AG10803 (cell line): ENCODE measurements at regions not wholly inside any gene's neighbourhood (a gene's known extent, or its start where the extent isn't known, plus 50 kb on each side); places are given as distances from the start of the nearest gene placed in this dataset.

Experiments
- DNase-seq: peaks from one replicate; pipeline ENCODE4 v3.0.0; 2010; ENCODE audit warnings: low read depth
- H3K4me3 ChIP-seq: 2 replicates; pipeline ENCODE4 v1.5.1; 2011; ENCODE audit warnings: mild to moderate bottlenecking, low read length, control low read depth
- TF ChIP-seq, protein P1 (sequence below): conservative IDR thresholded peaks from 2 replicates; pipeline ENCODE4 v1.5.1; 2011; ENCODE audit warnings: mild to moderate bottlenecking, low read length, control low read depth, inconsistent platforms

DNA sequence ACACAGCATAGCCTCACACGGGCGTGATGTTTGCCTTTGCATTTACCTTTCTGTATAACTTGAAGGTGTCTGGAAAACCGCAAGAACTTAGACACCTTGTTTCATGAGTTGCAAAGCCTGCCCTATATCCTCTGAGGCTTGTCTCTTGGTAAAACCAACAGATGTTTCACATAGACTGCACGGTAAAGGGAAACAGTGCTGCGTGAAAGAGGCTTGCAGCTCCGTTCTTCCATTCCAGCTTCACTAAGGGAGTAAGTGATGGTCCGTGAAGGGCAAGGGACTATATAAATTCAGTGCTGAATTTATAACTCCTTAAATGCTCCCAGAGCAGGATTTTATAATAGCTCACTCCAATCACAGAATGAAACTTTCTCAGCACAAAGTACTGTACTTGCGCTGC lies 360.5 kb downstream of the SOX11 start:
- TF ChIP-seq, protein P1, sequence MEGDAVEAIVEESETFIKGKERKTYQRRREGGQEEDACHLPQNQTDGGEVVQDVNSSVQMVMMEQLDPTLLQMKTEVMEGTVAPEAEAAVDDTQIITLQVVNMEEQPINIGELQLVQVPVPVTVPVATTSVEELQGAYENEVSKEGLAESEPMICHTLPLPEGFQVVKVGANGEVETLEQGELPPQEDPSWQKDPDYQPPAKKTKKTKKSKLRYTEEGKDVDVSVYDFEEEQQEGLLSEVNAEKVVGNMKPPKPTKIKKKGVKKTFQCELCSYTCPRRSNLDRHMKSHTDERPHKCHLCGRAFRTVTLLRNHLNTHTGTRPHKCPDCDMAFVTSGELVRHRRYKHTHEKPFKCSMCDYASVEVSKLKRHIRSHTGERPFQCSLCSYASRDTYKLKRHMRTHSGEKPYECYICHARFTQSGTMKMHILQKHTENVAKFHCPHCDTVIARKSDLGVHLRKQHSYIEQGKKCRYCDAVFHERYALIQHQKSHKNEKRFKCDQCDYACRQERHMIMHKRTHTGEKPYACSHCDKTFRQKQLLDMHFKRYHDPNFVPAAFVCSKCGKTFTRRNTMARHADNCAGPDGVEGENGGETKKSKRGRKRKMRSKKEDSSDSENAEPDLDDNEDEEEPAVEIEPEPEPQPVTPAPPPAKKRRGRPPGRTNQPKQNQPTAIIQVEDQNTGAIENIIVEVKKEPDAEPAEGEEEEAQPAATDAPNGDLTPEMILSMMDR = no peak
- no peak for DNase-seq
- no peak overlapping the region for H3K4me3 ChIP-seq

DNA sequence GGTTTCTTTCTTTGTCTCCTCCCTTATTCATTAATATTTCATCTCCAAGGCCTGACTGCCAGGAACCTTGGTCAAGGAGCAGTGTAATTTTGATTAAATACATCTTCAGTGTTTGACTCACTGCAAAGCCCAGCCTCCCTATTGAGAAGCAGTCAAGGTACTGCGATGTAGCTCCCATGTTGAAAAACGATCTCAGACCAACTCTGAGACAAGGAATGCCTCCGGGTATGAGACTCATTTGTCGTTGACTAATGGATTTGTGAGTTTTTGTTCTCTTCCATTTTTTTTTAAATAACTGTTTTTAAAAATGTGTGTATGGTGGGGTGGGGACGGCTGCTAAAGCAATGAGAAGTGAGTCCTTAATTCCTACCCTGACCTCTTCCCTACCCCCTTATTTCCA lies 361.6 kb downstream of the SOX11 start:
- H3K4me3 ChIP-seq = no peak overlapping the region
- TF ChIP-seq, protein P1 = no peak
- no peak for DNase-seq

DNA sequence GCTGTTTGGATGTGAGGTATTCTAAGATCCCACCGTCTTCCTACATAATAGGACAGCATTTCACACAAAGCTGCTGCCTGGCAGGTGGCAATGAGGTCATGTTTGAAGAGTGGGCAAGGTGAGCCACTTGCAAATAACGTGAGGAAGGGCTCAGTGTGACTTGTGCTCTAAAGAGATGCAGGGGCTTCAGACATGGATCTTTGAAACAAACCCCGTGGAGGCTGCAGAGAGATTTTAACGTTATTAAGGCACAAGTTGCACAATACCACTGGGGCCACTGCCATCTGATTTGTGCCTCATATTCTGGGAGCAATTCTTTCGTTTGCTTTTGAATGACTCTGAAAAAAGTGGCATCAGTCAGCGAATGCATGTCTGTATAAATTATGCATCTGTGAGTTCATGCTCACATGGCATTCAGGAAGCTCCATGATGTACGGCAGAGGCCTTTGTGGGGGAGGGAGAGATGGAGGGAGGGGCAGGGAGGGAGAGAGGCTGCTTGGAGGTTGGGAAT lies 362.0 kb downstream of the SOX11 start:
- no peak for DNase-seq
- TF ChIP-seq, protein P1 = no peak
- H3K4me3 ChIP-seq = no peak overlapping the region

DNA sequence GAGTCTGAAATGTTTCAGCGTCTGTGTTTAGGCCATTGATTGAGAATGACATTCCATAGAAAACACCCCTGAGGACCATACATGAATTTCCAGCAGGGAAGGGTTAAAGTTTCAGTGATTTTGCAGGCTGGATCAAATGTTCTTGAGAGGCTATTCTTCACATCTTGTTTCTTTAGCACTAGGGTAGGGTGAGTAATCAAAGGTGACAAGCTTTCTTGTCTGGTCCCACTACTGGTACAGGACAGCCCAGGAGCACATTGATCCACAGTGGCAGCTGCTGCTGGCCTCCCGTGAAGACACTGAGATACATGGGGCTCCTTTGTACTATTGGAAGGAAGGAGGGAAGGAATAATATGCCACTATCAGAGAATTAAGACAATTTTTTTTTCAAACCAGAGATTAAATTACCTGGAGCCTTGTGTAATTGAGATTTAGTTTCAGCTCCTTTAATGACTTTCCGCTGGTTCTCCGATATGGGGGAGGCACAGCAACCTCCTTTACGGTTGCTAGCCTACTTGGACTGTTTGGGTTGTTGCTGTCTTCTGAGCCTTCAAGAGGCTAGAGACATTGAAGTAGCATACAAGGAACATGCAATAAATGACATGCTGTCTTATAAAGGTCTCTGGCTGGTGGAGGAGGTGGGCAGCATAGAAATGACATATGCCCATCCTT lies 368.9 kb downstream of the SOX11 start:
- TF ChIP-seq, protein P1 = no peak
- DNase-seq = no peak
- no peak overlapping the region for H3K4me3 ChIP-seq

DNA sequence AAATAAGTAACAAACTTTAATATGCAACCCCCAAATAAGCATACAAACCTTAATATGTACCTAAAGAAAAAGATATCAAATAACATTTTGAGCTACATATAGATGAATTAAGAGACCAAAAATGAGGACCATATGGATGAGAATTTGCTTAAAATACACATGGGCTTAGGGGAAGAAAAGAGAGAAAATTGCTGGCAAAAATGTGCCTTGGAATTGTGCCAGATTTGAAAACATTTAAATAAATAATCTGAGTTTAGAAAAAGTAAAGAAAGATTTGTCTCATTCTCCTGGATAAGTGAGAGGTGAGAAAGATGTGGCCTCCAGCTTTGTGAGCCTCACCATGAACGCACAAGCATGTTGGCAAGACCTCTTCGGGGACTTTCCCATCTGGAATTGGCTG lies 372.6 kb downstream of the SOX11 start:
- TF ChIP-seq, protein P1 = no peak
- DNase-seq = no peak
- H3K4me3 ChIP-seq = no peak overlapping the region

DNA sequence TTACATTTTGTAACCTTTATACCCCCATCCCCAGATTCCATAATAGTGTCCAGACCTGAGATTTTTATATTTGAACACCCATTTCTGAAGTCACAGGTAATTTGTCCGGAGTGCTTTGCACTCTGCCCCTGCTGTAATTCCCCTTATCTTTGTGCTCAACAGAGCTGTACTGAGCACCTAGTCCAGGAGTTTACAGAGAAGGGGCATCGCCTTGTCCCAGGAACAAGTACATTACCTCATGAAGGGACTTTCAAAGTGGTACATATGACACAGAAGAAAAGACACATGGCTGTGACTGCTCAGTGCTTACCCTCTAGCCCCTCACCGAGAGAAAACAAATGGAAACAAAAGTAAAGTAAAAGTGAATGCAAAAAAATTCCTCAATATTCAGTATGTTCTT lies 373.5 kb downstream of the SOX11 start:
- TF ChIP-seq, protein P1 = no peak
- H3K4me3 ChIP-seq = no peak overlapping the region
- no peak for DNase-seq

DNA sequence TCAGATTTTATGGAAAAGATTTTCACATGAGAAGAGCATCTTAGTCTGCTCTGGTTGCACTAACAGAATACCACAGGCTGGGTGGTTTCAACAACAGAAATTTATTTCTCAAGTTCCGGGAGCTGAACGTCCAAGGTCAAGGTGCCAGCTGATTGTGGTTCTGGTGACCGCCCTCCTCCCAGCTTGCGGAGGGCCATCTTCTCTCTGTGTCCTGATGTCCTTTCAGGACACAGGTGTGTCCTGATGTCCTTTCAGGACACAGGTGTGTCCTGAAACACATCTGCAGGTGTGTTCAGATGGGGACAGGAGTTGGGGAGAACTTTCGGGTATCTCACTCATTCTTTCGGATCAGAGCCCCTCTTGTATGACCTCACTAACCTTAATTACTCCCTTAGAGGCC lies 374.9 kb downstream of the SOX11 start:
- DNase-seq = no peak
- TF ChIP-seq, protein P1 = no peak
- no peak overlapping the region for H3K4me3 ChIP-seq
